H1 (cell line): ENCODE measurements at regions not wholly inside any gene's neighbourhood (a gene's known extent, or its start where the extent isn't known, plus 50 kb on each side); places are given as distances from the start of the nearest gene placed in this dataset.

ENCODE experiments used
- CTCF ChIA-PET: fragments of 300-600 bp; sonication (Branson Sonifier 250); formaldehyde crosslinking; loops from one replicate; lab custom pipeline; 2021; ENCODE audit not compliant: partially characterized antibody; lab: Charles Lee
- POLR2A ChIA-PET: fragments of 300-600 bp; sonication (Branson Sonifier 250); formaldehyde crosslinking; loops from one replicate; lab custom pipeline; 2021; ENCODE audit warnings: inconsistent platforms; ENCODE audit not compliant: partially characterized antibody; lab: Charles Lee
- DNase-seq, 2 experiments: peaks; one replicate each; pipeline versions ENCODE4 v3.0.0 to v3.0.0-alpha.2; 2010 to 2022; ENCODE audit warnings: low spot score in 2 of 2, low read depth in 1 of 2, mixed read lengths in 1 of 2
- FAIRE-seq: peaks from 2 replicates; lab custom pipeline; 2011; peaks lifted over from hg19 to GRCh38; lab: Jason Lieb, UNC
- H2AFZ ChIP-seq: 2 replicates; pipeline ENCODE4 v1.8.1; 2012; ENCODE audit warnings: low read length, inconsistent platforms
- H2AK5ac ChIP-seq: 2 replicates; pipeline ENCODE4 v1.6.1; 2013; ENCODE audit warnings: low read depth, low read length
- H2BK120ac ChIP-seq: replicated peaks from 2 replicates; pipeline ENCODE3; 2013; ENCODE audit warnings: low read depth, low read length, inconsistent platforms
- H2BK12ac ChIP-seq: 2 replicates; pipeline ENCODE4 v1.6.1; 2013; ENCODE audit warnings: low read depth, low read length
- H2BK15ac ChIP-seq: 2 replicates; pipeline ENCODE4 v1.6.1; 2013; ENCODE audit warnings: low read length
- H2BK20ac ChIP-seq: 2 replicates; pipeline ENCODE4 v1.6.1; 2013; ENCODE audit warnings: low read length
- H2BK5ac ChIP-seq: 2 replicates; pipeline ENCODE4 v1.6.1; 2013; ENCODE audit warnings: low read depth, low read length
- H3K14ac ChIP-seq: 2 replicates; pipeline ENCODE4 v1.6.1; 2013; ENCODE audit warnings: inconsistent platforms; ENCODE audit not compliant: insufficient read length
- H3K18ac ChIP-seq: 2 replicates; pipeline ENCODE4 v1.6.1; 2013; ENCODE audit warnings: low read length; ENCODE audit errors: extremely low read depth
- H3K23ac ChIP-seq: 2 replicates; pipeline ENCODE4 v1.6.1; 2013; ENCODE audit warnings: inconsistent platforms; ENCODE audit not compliant: insufficient read length
- H3K23me2 ChIP-seq: 2 replicates; pipeline ENCODE4 v1.6.1; 2013; ENCODE audit warnings: low read depth, low read length
- H3K27ac ChIP-seq: 2 replicates; pipeline ENCODE4 v1.6.1; 2011; ENCODE audit warnings: low read depth, low read length, inconsistent platforms
- H3K27me3 ChIP-seq, 4 experiments: replicated peaks in 1 of 4; 1 replicate in 1 of 4; 2 replicates in 3 of 4; pipeline versions ENCODE4 v1.6.1 to v1.8.1; 2011 to 2013; ENCODE audit warnings: low read length in 3 of 4, mild to moderate bottlenecking in 3 of 4, inconsistent platforms in 2 of 4, mixed read lengths in 2 of 4, moderate library complexity in 1 of 4; ENCODE audit not compliant: control insufficient read depth in 3 of 4, insufficient read depth in 3 of 4; ENCODE audit errors: extremely low read depth in 1 of 4
- H3K36me3 ChIP-seq, 4 experiments: 2 replicates each; pipeline versions ENCODE4 v1.6.1 to v1.8.1; 2011 to 2013; ENCODE audit warnings: mild to moderate bottlenecking in 4 of 4, low read length in 3 of 4, moderate library complexity in 2 of 4, control low read depth in 1 of 4, inconsistent platforms in 1 of 4; ENCODE audit not compliant: insufficient read depth in 4 of 4, control insufficient read depth in 2 of 4
- H3K4ac ChIP-seq: replicated peaks from 2 replicates; pipeline ENCODE3; 2013; ENCODE audit warnings: low read length, low read depth, mixed read lengths, inconsistent platforms; ENCODE audit not compliant: insufficient read length
- H3K4me1 ChIP-seq, 4 experiments: replicated peaks in 1 of 4; 1 replicate in 1 of 4; 2 replicates in 3 of 4; pipeline versions ENCODE4 v1.6.1 to v1.8.1; 2011 to 2013; ENCODE audit warnings: low read length in 3 of 4, inconsistent platforms in 2 of 4, mixed read lengths in 1 of 4; ENCODE audit not compliant: insufficient read depth in 4 of 4, control insufficient read depth in 3 of 4
- H3K4me2 ChIP-seq, 2 experiments: 2 replicates each; pipeline versions ENCODE4 v1.6.1 to v1.8.1; 2011 to 2013; ENCODE audit warnings: low read depth in 2 of 2, low read length in 2 of 2, control low read depth in 1 of 2, inconsistent platforms in 1 of 2, mild to moderate bottlenecking in 1 of 2; ENCODE audit not compliant: insufficient read depth in 1 of 2
- H3K4me3 ChIP-seq, 4 experiments: fragments of 200-600, 300-600 bp in 1 of 4; sonication (generic), shearing (Covaris generic), sonication (Bioruptor Twin) in 1 of 4; 2 replicates each; pipeline versions ENCODE4 v1.5.1 to v1.8.1; 2011 to 2016; ENCODE audit warnings: low read length in 4 of 4, low read depth in 3 of 4, control low read depth in 2 of 4, inconsistent platforms in 2 of 4, mild to moderate bottlenecking in 2 of 4, mixed read lengths in 1 of 4, moderate library complexity in 1 of 4; ENCODE audit not compliant: insufficient read depth in 2 of 4; ENCODE audit errors: extremely low read depth in 1 of 4
- H3K56ac ChIP-seq: replicated peaks from 2 replicates; pipeline ENCODE3; 2013; ENCODE audit warnings: low read depth, mild to moderate bottlenecking, mixed read lengths, low read length, inconsistent platforms; ENCODE audit not compliant: insufficient read length
- H3K79me1 ChIP-seq: 2 replicates; pipeline ENCODE4 v1.6.1; 2013; ENCODE audit warnings: low read depth, low read length, control low read depth
- H3K79me2 ChIP-seq, 2 experiments: 2 replicates each; pipeline versions ENCODE4 v1.6.1 to v1.8.1; 2012 to 2013; ENCODE audit warnings: low read length in 2 of 2, mild to moderate bottlenecking in 2 of 2, inconsistent platforms in 1 of 2; ENCODE audit not compliant: insufficient read depth in 2 of 2, control insufficient read depth in 1 of 2
- H3K9ac ChIP-seq, 4 experiments: replicated peaks in 1 of 4; 1 replicate in 1 of 4; 2 replicates in 3 of 4; pipeline versions ENCODE4 v1.6.1 to v1.8.1; 2011 to 2013; ENCODE audit warnings: low read depth in 3 of 4, low read length in 3 of 4, control low read depth in 2 of 4, mild to moderate bottlenecking in 2 of 4, moderate library complexity in 2 of 4, inconsistent platforms in 1 of 4; ENCODE audit errors: extremely low read depth in 1 of 4
- H3K9me3 ChIP-seq, 2 experiments: 2 replicates each; pipeline versions ENCODE4 v1.6.1 to v1.8.1; 2012 to 2013; ENCODE audit warnings: mild to moderate bottlenecking in 2 of 2, moderate library complexity in 2 of 2, control low read depth in 1 of 2, inconsistent platforms in 1 of 2, low read depth in 1 of 2, low read length in 1 of 2, mixed read lengths in 1 of 2; ENCODE audit not compliant: insufficient read depth in 2 of 2
- H4K20me1 ChIP-seq, 2 experiments: replicated peaks in 1 of 2; 2 replicates each; pipeline versions ENCODE3 to v1.8.1; 2011 to 2013; ENCODE audit warnings: inconsistent platforms in 2 of 2, low read length in 2 of 2, mild to moderate bottlenecking in 1 of 2; ENCODE audit not compliant: insufficient read depth in 2 of 2, control insufficient read depth in 1 of 2
- H4K5ac ChIP-seq: 2 replicates; pipeline ENCODE4 v1.6.1; 2013; ENCODE audit warnings: low read length, low read depth, mixed read lengths, inconsistent platforms; ENCODE audit not compliant: insufficient read length
- H4K8ac ChIP-seq: 2 replicates; pipeline ENCODE4 v1.8.0; 2013; ENCODE audit warnings: mild to moderate bottlenecking, moderate library complexity, low read length, inconsistent platforms; ENCODE audit not compliant: insufficient read depth; ENCODE audit errors: extremely low read depth
- H4K91ac ChIP-seq: replicated peaks from 2 replicates; pipeline ENCODE3; 2013; ENCODE audit warnings: low read length, mixed read lengths, inconsistent platforms; ENCODE audit not compliant: insufficient read length
- CTBP2 ChIP-seq: IDR thresholded peaks from 2 replicates; pipeline ENCODE4 v1.7.0; 2011; ENCODE audit warnings: borderline replicate concordance, mild to moderate bottlenecking, moderate library complexity, mixed read lengths, low read length; ENCODE audit not compliant: insufficient read depth, insufficient read length
- KDM5A ChIP-seq: fragments of 200-600 bp; IDR thresholded peaks from 2 replicates; pipeline ENCODE4 v1.7.1; 2012; ENCODE audit warnings: mild to moderate bottlenecking, low read length, inconsistent platforms, mixed read lengths
- MAFK ChIP-seq: IDR thresholded peaks from 2 replicates; pipeline ENCODE4 v1.6.1; 2012; ENCODE audit warnings: low read depth, mild to moderate bottlenecking, improper control_type of control experiment, low read length
- RFX5 ChIP-seq: IDR thresholded peaks from 2 replicates; pipeline ENCODE4 v1.6.1; 2011; ENCODE audit warnings: low read depth, low read length, improper control_type of control experiment, borderline replicate concordance
- SP1 ChIP-seq: IDR thresholded peaks from 2 replicates; pipeline ENCODE4 v1.6.1; 2011; ENCODE audit warnings: low read depth, low read length
- TAF7 ChIP-seq: optimal IDR thresholded peaks from 2 replicates; pipeline ENCODE3; 2011; ENCODE audit warnings: low read depth, mild to moderate bottlenecking, inconsistent platforms, low read length, moderate library complexity, borderline replicate concordance
- WGBS, 2 experiments: shearing (Covaris generic) in 1 of 2; methylation state at CpG; one replicate each; pipeline versions ENCODE4 v1.1.6 to v1.1.7; 2013 to 2015; ENCODE audit warnings: low lambda C conversion rate in 2 of 2, mixed read lengths in 2 of 2, inconsistent platforms in 1 of 2, low coverage in 1 of 2, missing lambda C conversion rate in 1 of 2; ENCODE audit not compliant: insufficient replicate concordance in 2 of 2, insufficient coverage in 1 of 2, insufficient read length in 1 of 2; ENCODE audit errors: extremely low coverage in 1 of 2, missing lambda C conversion rate in 1 of 2; 5-methylcytosine and 5-hydroxymethylcytosine counted together

DNA sequence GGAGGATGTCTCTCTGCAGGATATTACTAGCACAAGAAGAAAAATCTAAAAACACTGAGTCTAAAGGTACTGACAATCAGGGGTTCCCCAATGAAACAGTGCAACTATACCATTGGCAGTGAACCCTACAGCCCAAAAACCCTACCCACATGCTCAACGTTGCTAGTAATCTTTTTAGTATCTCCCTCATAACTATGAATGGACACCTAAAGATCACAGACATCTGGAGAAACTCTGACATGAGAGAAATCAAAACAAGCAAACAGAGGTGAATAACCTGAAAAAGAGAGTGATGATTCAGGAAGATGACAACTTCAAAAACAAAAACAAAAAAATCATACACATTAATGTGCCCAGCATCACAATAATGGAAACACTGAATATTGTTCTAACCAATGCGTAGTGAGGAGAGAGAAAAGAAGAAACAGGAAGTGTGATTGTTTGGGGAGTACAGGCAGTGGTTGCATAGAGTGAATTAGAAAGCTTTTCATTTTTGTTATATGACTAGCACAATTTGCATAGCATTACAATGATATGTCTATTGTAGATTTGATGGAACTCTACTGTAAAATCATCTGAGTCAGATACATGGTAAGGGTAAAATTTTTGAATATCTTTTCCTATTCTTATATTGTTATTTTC lies 78.9 kb upstream of the FMR1 start:
- Histone ChIP-seq H3K9me3 (peaks cover 0 to 6% of the 10 kb centered on the region in 2 experiments; a peak in 2 of 4 replicates), H3K4ac (no peak overlapping the region), H3K4me2 (no peak overlapping the region), H3K23ac (no peak overlapping the region), H4K5ac (no peak overlapping the region), H4K8ac (no peak overlapping the region), H2BK15ac (no peak overlapping the region), H3K23me2 (no peaks in the 10 kb centered on the region), H2BK12ac (no peak overlapping the region), H3K4me1 (no peaks in the 10 kb centered on the region), H2BK5ac (no peak overlapping the region), H2BK120ac (no peak overlapping the region), H3K27ac (no peak overlapping the region)
- POLR2A ChIA-PET = no interaction called here
- TF ChIP-seq MAFK (no peak), CTBP2 (no peak), RFX5 (no peak), SP1 (no peak), KDM5A (no peak), TAF7 (no peak)
- TF ChIP-seq, all 59 proteins: peak for 0
- H4K91ac ChIP-seq = no peak overlapping the region
- H3K79me2 ChIP-seq = no peaks in the 10 kb centered on the region
- H3K9ac ChIP-seq = no peak overlapping the region
- H3K18ac ChIP-seq = no peak overlapping the region
- H3K56ac ChIP-seq = no peak overlapping the region
- 76% methylated on average over 2 of the region's 2 CpGs; no CpG with 5 or more reads in 1 of the 2 experiments for WGBS, 2 experiments
- no peak overlapping the region for H3K4me3 ChIP-seq
- no peaks in the 10 kb centered on the region for H3K79me1 ChIP-seq
- CTCF ChIA-PET = no interaction called here
- no peaks in the 10 kb centered on the region for H3K36me3 ChIP-seq
- H2AFZ ChIP-seq = no peak overlapping the region
- FAIRE-seq = no peak
- H4K20me1 ChIP-seq = no peaks in the 10 kb centered on the region
- no peak for DNase-seq
- no peaks in the 10 kb centered on the region for H3K27me3 ChIP-seq
- H2BK20ac ChIP-seq = no peak overlapping the region
- H3K14ac ChIP-seq = no peak overlapping the region
- H2AK5ac ChIP-seq = no peak overlapping the region
